A549 (cell line): ENCODE measurements at regions not wholly inside any gene's neighbourhood (a gene's known extent, or its start where the extent isn't known, plus 50 kb on each side); places are given as distances from the start of the nearest gene placed in this dataset.
A peak's percentile ranks its signal among the peaks of the same experiment; 100 is the strongest.

ENCODE experiments used
- ATAC-seq, 2 experiments: fragments of 200-7000 bp in 1 of 2; fragments of >200 bp in 1 of 2; cut with Nextera tagmentation in 1 of 2; cut with Tn5 transposase in 1 of 2; 3 replicates each; pipeline versions ENCODE4 v1.8.0 to v1.9.1; 2018 to 2020; ENCODE audit warnings: mild to moderate bottlenecking in 1 of 2, moderate library complexity in 1 of 2
- CTCF ChIA-PET: fragments of 300-600 bp; sonication (Branson Sonifier 250); formaldehyde crosslinking; extraction: SDS; loops from one replicate; lab custom pipeline; 2021; ENCODE audit warnings: antibody characterized with exemption, inconsistent platforms; lab: Yijun Ruan, JAX
- POLR2A ChIA-PET: fragments of 350-600 bp; formaldehyde crosslinking; extraction: SDS; loops from one replicate; lab custom pipeline; 2021; ENCODE audit warnings: antibody characterized with exemption, inconsistent platforms; lab: Yijun Ruan, JAX
- DNase-seq, 2 experiments: peaks; one replicate each; pipeline versions ENCODE4 v3.0.0 to v3.0.0-alpha.2; 2011 to 2016; ENCODE audit warnings: low read depth in 1 of 2, low spot score in 1 of 2
- FAIRE-seq: peaks from 2 replicates; lab custom pipeline; 2011; peaks lifted over from hg19 to GRCh38; lab: Jason Lieb, UNC
- H3K27ac ChIP-seq, 2 experiments: fragments of >200 bp; sonication (Bioruptor Twin); formaldehyde crosslinking; 3 replicates each; pipeline ENCODE4 v1.5.1; 2016 to 2017
- H3K4me1 ChIP-seq: fragments of >200 bp; sonication (Bioruptor Twin); formaldehyde crosslinking; 3 replicates; pipeline ENCODE4 v1.6.1; 2016
- H3K4me2 ChIP-seq: fragments of >200 bp; sonication (Bioruptor Twin); formaldehyde crosslinking; 3 replicates; pipeline ENCODE4 v1.6.1; 2016
- H3K4me3 ChIP-seq: fragments of >200 bp; sonication (Bioruptor Twin); formaldehyde crosslinking; 3 replicates; pipeline ENCODE4 v1.5.1; 2016
- H3K9me3 ChIP-seq: fragments of >200 bp; sonication (Bioruptor Twin); formaldehyde crosslinking; 3 replicates; pipeline ENCODE4 v1.6.1; 2016
- CEBPB ChIP-seq, 2 experiments: fragments of >200 bp in 1 of 2; sonication (Bioruptor Twin) in 1 of 2; formaldehyde crosslinking in 1 of 2; IDR thresholded peaks; 2 replicates each; pipeline ENCODE4 v1.6.1; 2012 to 2016
- CHD2 ChIP-seq: fragments of 150-350 bp; IDR thresholded peaks from 2 replicates; pipeline ENCODE4 v1.6.1; 2014; ENCODE audit warnings: low read length; ENCODE audit not compliant: partially characterized antibody
- EHF ChIP-seq: fragments of 250-450 bp; sonication (Bioruptor Pico); IDR thresholded peaks from 2 replicates; pipeline ENCODE4 v1.5.0; 2020; ENCODE audit warnings: mild to moderate bottlenecking
- ESRRA ChIP-seq: fragments of 150-350 bp; IDR thresholded peaks from 2 replicates; pipeline ENCODE4 v1.6.1; 2014; ENCODE audit warnings: mild to moderate bottlenecking, low read length, borderline replicate concordance
- FOSL2 ChIP-seq, 2 experiments: fragments of 450-650 bp in 1 of 2; fragments of >200 bp in 1 of 2; sonication (Bioruptor Twin) in 1 of 2; formaldehyde crosslinking; IDR thresholded peaks; 2 replicates each; pipeline versions ENCODE4 v1.5.0 to v1.6.1; 2016 to 2020; ENCODE audit warnings: mild to moderate bottlenecking in 1 of 2, moderate library complexity in 1 of 2
- FOXS1 ChIP-seq: fragments of 250-450 bp; sonication (Bioruptor Pico); IDR thresholded peaks from 2 replicates; pipeline ENCODE4 v1.5.0; 2020; ENCODE audit warnings: mild to moderate bottlenecking, moderate library complexity
- HDAC2 ChIP-seq: fragments of 200-600 bp; sonication (generic); IDR thresholded peaks from 2 replicates; pipeline ENCODE4 v1.6.1; 2016
- HEYL ChIP-seq: fragments of 250-450 bp; sonication (Bioruptor Pico); IDR thresholded peaks from 2 replicates; pipeline ENCODE4 v1.8.0; 2021; ENCODE audit warnings: mild to moderate bottlenecking, moderate library complexity
- JUNB ChIP-seq: fragments of >200 bp; sonication (Bioruptor Twin); formaldehyde crosslinking; IDR thresholded peaks from 2 replicates; pipeline ENCODE4 v1.6.1; 2016
- MAFK ChIP-seq: fragments of 450-650 bp; IDR thresholded peaks from 2 replicates; pipeline ENCODE4 v1.6.1; 2014; ENCODE audit not compliant: partially characterized antibody
- MYC ChIP-seq: IDR thresholded peaks from 2 replicates; pipeline ENCODE4 v1.6.1; 2012; ENCODE audit warnings: mild to moderate bottlenecking, inconsistent platforms, low read length, improper control_type of control experiment, borderline replicate concordance
- NPAS2 ChIP-seq: fragments of 250-450 bp; sonication (Bioruptor Pico); IDR thresholded peaks from 2 replicates; pipeline ENCODE4 v1.8.0; 2022; ENCODE audit warnings: mild to moderate bottlenecking, moderate library complexity, borderline replicate concordance
- PHF8 ChIP-seq: fragments of 200-600 bp; sonication (generic); IDR thresholded peaks from 2 replicates; pipeline ENCODE4 v1.6.1; 2016; ENCODE audit warnings: low read depth, mild to moderate bottlenecking, antibody characterized with exemption, moderate library complexity, borderline replicate concordance
- POLR2AphosphoS2 ChIP-seq: conservative IDR thresholded peaks from 2 replicates; pipeline ENCODE4 v1.6.1; 2012; ENCODE audit warnings: low read length, improper control_type of control experiment, inconsistent platforms
- RFX5 ChIP-seq: fragments of 450-650 bp; IDR thresholded peaks from 2 replicates; pipeline ENCODE4 v1.7.1; 2014; ENCODE audit warnings: antibody characterized with exemption, mild to moderate bottlenecking, moderate library complexity
- TFCP2L1 ChIP-seq: fragments of 250-450 bp; sonication (Bioruptor Pico); IDR thresholded peaks from 2 replicates; pipeline ENCODE4 v1.5.0; 2021; ENCODE audit warnings: mild to moderate bottlenecking
- WGBS: methylation state at CpG from one replicate; pipeline ENCODE4 v1.1.6; 2017; ENCODE audit errors: missing lambda C conversion rate; 5-methylcytosine and 5-hydroxymethylcytosine counted together
- TF ChIP-seq, protein P1 (sequence below): fragments of >200 bp; sonication (Bioruptor Twin); formaldehyde crosslinking; IDR thresholded peaks from 3 replicates; pipeline ENCODE4 v1.6.1; 2016
- TF ChIP-seq, protein P2 (sequence below): IDR thresholded peaks from 2 replicates; pipeline ENCODE4 v1.6.1; 2012
- TF ChIP-seq, protein P3 (sequence below): fragments of 250-450 bp; sonication (Bioruptor Pico); IDR thresholded peaks from 2 replicates; pipeline ENCODE4 v1.5.0; 2021; ENCODE audit warnings: mild to moderate bottlenecking, moderate library complexity, borderline replicate concordance
- TF ChIP-seq, protein P4 (sequence below): fragments of >200 bp; sonication (Bioruptor Twin); formaldehyde crosslinking; IDR thresholded peaks from 3 replicates; pipeline ENCODE4 v1.5.1; 2016
- TF ChIP-seq, protein P5 (sequence below): fragments of >200 bp; sonication (Bioruptor Twin); formaldehyde crosslinking; IDR thresholded peaks from 2 replicates; pipeline ENCODE4 v1.6.1; 2016
- TF ChIP-seq, protein P6 (sequence below): fragments of 250-450 bp; sonication (Bioruptor Pico); IDR thresholded peaks from 2 replicates; pipeline ENCODE4 v1.5.0; 2020; ENCODE audit warnings: low read depth, mild to moderate bottlenecking, moderate library complexity

DNA sequence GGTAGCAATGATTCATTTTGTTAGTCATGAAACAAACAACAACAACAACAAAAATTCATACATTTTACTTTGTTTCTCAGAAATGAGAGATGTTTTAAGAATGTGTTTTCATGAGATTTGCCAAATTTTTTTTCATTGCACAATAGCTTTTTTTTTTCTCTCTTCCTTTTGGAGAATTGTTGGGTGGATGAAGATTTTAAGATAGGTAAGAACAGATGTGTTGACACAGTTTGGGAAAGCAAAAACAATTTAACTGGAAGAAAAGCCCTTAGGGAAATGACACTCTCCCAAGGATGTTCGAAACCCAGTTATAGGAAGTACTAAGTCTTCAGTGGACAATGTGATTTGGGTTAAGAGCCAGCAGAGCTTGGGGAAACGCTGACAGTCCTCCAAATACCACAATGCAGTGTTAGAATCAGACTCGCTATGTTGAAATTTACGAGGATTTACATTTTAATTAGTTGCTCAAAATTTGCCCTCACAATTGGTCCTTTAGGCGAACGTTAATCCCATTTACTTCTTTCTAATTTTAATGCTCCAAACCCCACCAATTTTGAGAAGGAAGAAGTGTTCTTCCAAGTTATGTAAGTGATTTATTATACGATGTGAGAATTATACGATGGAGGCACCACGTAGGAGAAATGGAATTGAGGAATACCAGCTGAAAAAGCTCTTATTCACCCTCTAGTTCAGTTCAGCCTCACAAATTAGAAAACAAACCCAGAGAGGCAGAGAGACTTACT lies 61.2 kb downstream of the HHEX start:
- no peak overlapping the region for H3K27ac ChIP-seq
- DNase-seq (no peak), ATAC-seq (no peak; a peak in 1 of 6 replicates), FAIRE-seq (no peak)
- ChIA-PET CTCF (no interaction called here), POLR2A (no interaction called here)
- H3K4me3 ChIP-seq = no peak overlapping the region
- H3K4me1 ChIP-seq = peaks cover 8% of the 10 kb centered on the region; the same call in 2 of the 3 replicates
- WGBS = 74% methylated on average over 9 of the region's 9 CpGs
- no peaks in the 10 kb centered on the region for H3K9me3 ChIP-seq
- peak in 1 of 2 experiments; percentile 38; a peak in 1 of 4 replicates for TF ChIP-seq CEBPB (IDR thresholded peaks at IDR 0.05)
- TF ChIP-seq NPAS2 (CRISPR knock-in tag) = no peak
- no peak overlapping the region for H3K4me2 ChIP-seq

DNA sequence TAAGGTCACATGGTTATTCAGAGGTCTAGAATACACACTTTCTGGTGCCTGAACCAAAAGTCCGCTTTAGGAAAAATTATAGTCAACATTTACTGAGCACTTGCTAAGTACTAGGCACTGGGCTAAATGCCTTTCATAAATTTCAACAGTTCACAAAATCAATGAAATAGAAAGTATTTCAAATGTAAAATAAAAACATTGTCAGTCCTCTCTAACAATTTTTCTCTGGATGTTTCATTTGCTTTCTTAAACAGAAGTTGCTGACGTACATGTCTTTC lies 61.7 kb downstream of the HHEX start:
- ChIA-PET CTCF (no interaction called here), POLR2A (no interaction called here)
- H3K4me1 ChIP-seq = peaks cover 13% of the 10 kb centered on the region
- H3K27ac ChIP-seq = no peak overlapping the region
- no peak overlapping the region for H3K4me3 ChIP-seq
- 91% methylated on average over 2 of the region's 2 CpGs for WGBS
- DNase-seq = no peak
- no peak overlapping the region for H3K4me2 ChIP-seq
- no peaks in the 10 kb centered on the region for H3K9me3 ChIP-seq
- TF ChIP-seq NPAS2 (CRISPR knock-in tag) = no peak
- TF ChIP-seq FOSL2 (IDR thresholded peaks at IDR 0.05) = no peak
- TF ChIP-seq FOSL2 (CRISPR knock-in tag; IDR thresholded peaks at IDR 0.05) = no peak
- no peak for TF ChIP-seq CHD2
- no peak for TF ChIP-seq HDAC2
- TF ChIP-seq, all 56 proteins: peak for 0
- ATAC-seq (no peak), FAIRE-seq (no peak)

DNA sequence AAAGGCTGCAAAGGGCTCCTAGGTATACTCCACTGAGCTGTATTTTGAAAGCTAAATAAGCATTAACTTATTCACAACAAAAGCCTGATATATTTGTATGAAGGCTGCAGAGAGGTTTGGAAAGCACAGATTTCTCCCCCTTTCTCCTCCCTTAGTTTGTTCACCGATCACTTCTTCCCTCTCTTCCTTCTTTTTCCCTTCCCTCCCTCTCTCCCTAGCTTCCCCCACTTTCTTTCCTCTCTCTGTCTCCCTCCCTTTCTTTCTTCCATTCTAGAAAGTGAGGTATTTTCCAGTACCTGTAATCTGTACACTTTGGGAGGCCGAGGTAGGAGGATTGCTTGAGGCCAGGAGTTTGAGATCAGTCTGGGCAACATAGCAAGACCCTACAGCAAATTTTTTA lies 62.1 kb downstream of the HHEX start:
- POLR2A ChIA-PET = no interaction called here

More for the DNA sequence above, 62.1 kb downstream of the HHEX start:
- WGBS = 92% methylated on average over 2 of the region's 2 CpGs
- Histone ChIP-seq H3K9me3 (no peaks in the 10 kb centered on the region), H3K4me2 (no peak overlapping the region), H3K4me1 (peaks cover 17% of the 10 kb centered on the region), H3K27ac (no peak overlapping the region), H3K4me3 (no peak overlapping the region)
- FAIRE-seq = no peak
- DNase-seq = no peak
- CTCF ChIA-PET = no interaction called here
- TF ChIP-seq, protein P1, sequence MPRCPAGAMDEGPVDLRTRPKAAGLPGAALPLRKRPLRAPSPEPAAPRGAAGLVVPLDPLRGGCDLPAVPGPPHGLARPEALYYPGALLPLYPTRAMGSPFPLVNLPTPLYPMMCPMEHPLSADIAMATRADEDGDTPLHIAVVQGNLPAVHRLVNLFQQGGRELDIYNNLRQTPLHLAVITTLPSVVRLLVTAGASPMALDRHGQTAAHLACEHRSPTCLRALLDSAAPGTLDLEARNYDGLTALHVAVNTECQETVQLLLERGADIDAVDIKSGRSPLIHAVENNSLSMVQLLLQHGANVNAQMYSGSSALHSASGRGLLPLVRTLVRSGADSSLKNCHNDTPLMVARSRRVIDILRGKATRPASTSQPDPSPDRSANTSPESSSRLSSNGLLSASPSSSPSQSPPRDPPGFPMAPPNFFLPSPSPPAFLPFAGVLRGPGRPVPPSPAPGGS = no peak
- no peak for TF ChIP-seq HEYL (CRISPR knock-in tag)
- no peak for TF ChIP-seq TFCP2L1 (CRISPR knock-in tag)
- no peak for TF ChIP-seq PHF8
- TF ChIP-seq MAFK = no peak
- TF ChIP-seq, protein P2, sequence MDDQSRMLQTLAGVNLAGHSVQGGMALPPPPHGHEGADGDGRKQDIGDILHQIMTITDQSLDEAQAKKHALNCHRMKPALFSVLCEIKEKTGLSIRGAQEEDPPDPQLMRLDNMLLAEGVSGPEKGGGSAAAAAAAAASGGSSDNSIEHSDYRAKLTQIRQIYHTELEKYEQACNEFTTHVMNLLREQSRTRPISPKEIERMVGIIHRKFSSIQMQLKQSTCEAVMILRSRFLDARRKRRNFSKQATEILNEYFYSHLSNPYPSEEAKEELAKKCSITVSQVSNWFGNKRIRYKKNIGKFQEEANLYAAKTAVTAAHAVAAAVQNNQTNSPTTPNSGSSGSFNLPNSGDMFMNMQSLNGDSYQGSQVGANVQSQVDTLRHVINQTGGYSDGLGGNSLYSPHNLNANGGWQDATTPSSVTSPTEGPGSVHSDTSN = no peak
- TF ChIP-seq MYC = no peak
- TF ChIP-seq FOXS1 (CRISPR knock-in tag) = no peak
- TF ChIP-seq, protein P3, sequence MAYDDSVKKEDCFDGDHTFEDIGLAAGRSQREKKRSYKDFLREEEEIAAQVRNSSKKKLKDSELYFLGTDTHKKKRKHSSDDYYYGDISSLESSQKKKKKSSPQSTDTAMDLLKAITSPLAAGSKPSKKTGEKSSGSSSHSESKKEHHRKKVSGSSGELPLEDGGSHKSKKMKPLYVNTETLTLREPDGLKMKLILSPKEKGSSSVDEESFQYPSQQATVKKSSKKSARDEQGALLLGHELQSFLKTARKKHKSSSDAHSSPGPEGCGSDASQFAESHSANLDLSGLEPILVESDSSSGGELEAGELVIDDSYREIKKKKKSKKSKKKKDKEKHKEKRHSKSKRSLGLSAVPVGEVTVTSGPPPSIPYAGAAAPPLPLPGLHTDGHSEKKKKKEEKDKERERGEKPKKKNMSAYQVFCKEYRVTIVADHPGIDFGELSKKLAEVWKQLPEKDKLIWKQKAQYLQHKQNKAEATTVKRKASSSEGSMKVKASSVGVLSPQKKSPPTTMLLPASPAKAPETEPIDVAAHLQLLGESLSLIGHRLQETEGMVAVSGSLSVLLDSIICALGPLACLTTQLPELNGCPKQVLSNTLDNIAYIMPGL (CRISPR knock-in tag) = no peak
- TF ChIP-seq RFX5 = no peak
- TF ChIP-seq, protein P4, sequence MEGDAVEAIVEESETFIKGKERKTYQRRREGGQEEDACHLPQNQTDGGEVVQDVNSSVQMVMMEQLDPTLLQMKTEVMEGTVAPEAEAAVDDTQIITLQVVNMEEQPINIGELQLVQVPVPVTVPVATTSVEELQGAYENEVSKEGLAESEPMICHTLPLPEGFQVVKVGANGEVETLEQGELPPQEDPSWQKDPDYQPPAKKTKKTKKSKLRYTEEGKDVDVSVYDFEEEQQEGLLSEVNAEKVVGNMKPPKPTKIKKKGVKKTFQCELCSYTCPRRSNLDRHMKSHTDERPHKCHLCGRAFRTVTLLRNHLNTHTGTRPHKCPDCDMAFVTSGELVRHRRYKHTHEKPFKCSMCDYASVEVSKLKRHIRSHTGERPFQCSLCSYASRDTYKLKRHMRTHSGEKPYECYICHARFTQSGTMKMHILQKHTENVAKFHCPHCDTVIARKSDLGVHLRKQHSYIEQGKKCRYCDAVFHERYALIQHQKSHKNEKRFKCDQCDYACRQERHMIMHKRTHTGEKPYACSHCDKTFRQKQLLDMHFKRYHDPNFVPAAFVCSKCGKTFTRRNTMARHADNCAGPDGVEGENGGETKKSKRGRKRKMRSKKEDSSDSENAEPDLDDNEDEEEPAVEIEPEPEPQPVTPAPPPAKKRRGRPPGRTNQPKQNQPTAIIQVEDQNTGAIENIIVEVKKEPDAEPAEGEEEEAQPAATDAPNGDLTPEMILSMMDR = no peak
- TF ChIP-seq, protein P5, sequence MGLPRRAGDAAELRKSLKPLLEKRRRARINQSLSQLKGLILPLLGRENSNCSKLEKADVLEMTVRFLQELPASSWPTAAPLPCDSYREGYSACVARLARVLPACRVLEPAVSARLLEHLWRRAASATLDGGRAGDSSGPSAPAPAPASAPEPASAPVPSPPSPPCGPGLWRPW = no peak
- TF ChIP-seq POLR2AphosphoS2 = no peak
- TF ChIP-seq CEBPB (IDR thresholded peaks at IDR 0.05) = no peak
- TF ChIP-seq EHF = no peak
- TF ChIP-seq NPAS2 (CRISPR knock-in tag) = no peak
- no peak for TF ChIP-seq ESRRA
- TF ChIP-seq, protein P6, sequence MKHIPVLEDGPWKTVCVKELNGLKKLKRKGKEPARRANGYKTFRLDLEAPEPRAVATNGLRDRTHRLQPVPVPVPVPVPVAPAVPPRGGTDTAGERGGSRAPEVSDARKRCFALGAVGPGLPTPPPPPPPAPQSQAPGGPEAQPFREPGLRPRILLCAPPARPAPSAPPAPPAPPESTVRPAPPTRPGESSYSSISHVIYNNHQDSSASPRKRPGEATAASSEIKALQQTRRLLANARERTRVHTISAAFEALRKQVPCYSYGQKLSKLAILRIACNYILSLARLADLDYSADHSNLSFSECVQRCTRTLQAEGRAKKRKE (CRISPR knock-in tag) = no peak
- TF ChIP-seq JUNB = no peak
- no peak for TF ChIP-seq CHD2
- ATAC-seq = no peak
